B cell (primary cell): ENCODE measurements at regions not wholly inside any gene's neighbourhood (a gene's known extent, or its start where the extent isn't known, plus 50 kb on each side); places are given as distances from the start of the nearest gene placed in this dataset.

Source experiments
- ATAC-seq: fragments of 200-7000 bp; cut with Tn5 transposase; one replicate; pipeline ENCODE4 v1.10.0; 2021; ENCODE audit warnings: low read depth, mild to moderate bottlenecking, moderate number of reproducible peaks, moderate library complexity
- CTCF ChIA-PET: fragments of 350-600 bp; sonication (Branson Sonifier 250); formaldehyde crosslinking; loops from one replicate; lab custom pipeline; 2021; ENCODE audit warnings: antibody characterized with exemption, inconsistent platforms; lab: Charles Lee
- POLR2A ChIA-PET: fragments of 350-600 bp; sonication (Branson Sonifier 250); formaldehyde crosslinking; loops from one replicate; lab custom pipeline; 2021; ENCODE audit warnings: antibody characterized with exemption; lab: Charles Lee
- DNase-seq: peaks from one replicate; pipeline ENCODE4 v3.0.0; 2013
- H2AFZ ChIP-seq: 2 replicates; pipeline ENCODE4 v1.6.1; 2012; ENCODE audit warnings: mild to moderate bottlenecking, low read depth, low read length; ENCODE audit not compliant: insufficient read depth, poor library complexity, severe bottlenecking
- H3K27ac ChIP-seq, 2 donors: 1 replicate in 1 of 2; 2 replicates in 1 of 2; pipeline ENCODE4 v1.5.1; 2012 to 2013; ENCODE audit warnings: low read length in 2 of 2, mild to moderate bottlenecking in 2 of 2, moderate library complexity in 1 of 2
- H3K27me3 ChIP-seq, 4 experiments: fragments of 200-600 bp in 1 of 4; sonication (generic) in 1 of 4; replicated peaks in 1 of 4; 1 replicate in 2 of 4; 2 replicates in 2 of 4; pipeline versions ENCODE4 v1.6.1 to v1.7.0; 2013 to 2016; ENCODE audit warnings: low read length in 3 of 4, mild to moderate bottlenecking in 2 of 4, mixed read lengths in 1 of 4, moderate library complexity in 1 of 4; ENCODE audit not compliant: insufficient read depth in 4 of 4, control insufficient read depth in 3 of 4; ENCODE audit errors: control extremely low read depth in 1 of 4
- H3K36me3 ChIP-seq, 2 experiments: replicated peaks in 1 of 2; 1 replicate in 1 of 2; 2 replicates in 1 of 2; pipeline versions ENCODE4 v1.6.1 to v1.7.1; 2013; ENCODE audit warnings: low read length in 1 of 2; ENCODE audit not compliant: insufficient read depth in 2 of 2, control insufficient read depth in 1 of 2; ENCODE audit errors: control extremely low read depth in 1 of 2, extremely low read depth in 1 of 2
- H3K4me1 ChIP-seq, 2 donors: fragments of 200-600 bp in 1 of 2; sonication (generic) in 1 of 2; 1 replicate in 1 of 2; 2 replicates in 1 of 2; pipeline versions ENCODE4 v1.5.1 to v1.6.1; 2013 to 2017; ENCODE audit warnings: low read length in 2 of 2; ENCODE audit not compliant: control insufficient read depth in 2 of 2, insufficient read depth in 2 of 2
- H3K4me2 ChIP-seq: replicated peaks from 2 replicates; pipeline ENCODE3; 2012; ENCODE audit warnings: mild to moderate bottlenecking, low read depth, low read length; ENCODE audit not compliant: poor library complexity, severe bottlenecking
- H3K4me3 ChIP-seq, 5 experiments: fragments of 200-600 bp in 1 of 5; sonication (generic) in 1 of 5; 1 replicate in 3 of 5; 2 replicates in 2 of 5; pipeline versions ENCODE4 v1.5.1 to v1.7.0; 2011 to 2016; ENCODE audit warnings: low read length in 4 of 5, mild to moderate bottlenecking in 4 of 5, low read depth in 2 of 5, control low read depth in 1 of 5, moderate library complexity in 1 of 5; ENCODE audit not compliant: insufficient read depth in 1 of 5; ENCODE audit errors: control extremely low read depth in 1 of 5, extremely low read depth in 1 of 5
- H3K79me2 ChIP-seq: fragments of 200-600 bp; sonication (generic); one replicate; pipeline ENCODE4 v1.6.0; 2016; ENCODE audit warnings: low read length; ENCODE audit not compliant: control insufficient read depth, insufficient read depth
- H3K9ac ChIP-seq: fragments of 200-600 bp; sonication (generic); 2 replicates; pipeline ENCODE4 v1.6.1; 2017; ENCODE audit warnings: mild to moderate bottlenecking, low read length, moderate library complexity
- H3K9me3 ChIP-seq, 3 donors: one replicate each; pipeline versions ENCODE4 v1.6.1 to v1.7.1; 2013; ENCODE audit warnings: low read length in 2 of 3; ENCODE audit not compliant: control insufficient read depth in 2 of 3, insufficient read depth in 1 of 3; ENCODE audit errors: control extremely low read depth in 1 of 3
- H4K20me1 ChIP-seq: 2 replicates; pipeline ENCODE4 v1.6.0; 2012; ENCODE audit warnings: mild to moderate bottlenecking, low read length; ENCODE audit not compliant: insufficient read depth, control insufficient read depth, poor library complexity, severe bottlenecking
- H3K27ac Mint-ChIP-seq: one replicate; pipeline ENCODE4 v1.8.0; 2021; ENCODE audit warnings: mixed read lengths
- H3K27me3 Mint-ChIP-seq: one replicate; pipeline ENCODE4 v1.8.0; 2021; ENCODE audit warnings: mixed read lengths
- H3K4me1 Mint-ChIP-seq: one replicate; pipeline ENCODE4 v1.8.0; 2021; ENCODE audit warnings: mixed read lengths
- H3K4me3 Mint-ChIP-seq: one replicate; pipeline ENCODE4 v1.8.0; 2021; ENCODE audit warnings: mixed read lengths
- H3K9me3 Mint-ChIP-seq: one replicate; pipeline ENCODE4 v1.8.0; 2022; ENCODE audit warnings: mixed read lengths; ENCODE audit not compliant: insufficient read depth
- EZH2 ChIP-seq: IDR thresholded peaks from 2 replicates; pipeline ENCODE4 v1.6.1; 2012; ENCODE audit warnings: borderline replicate concordance, low read depth, mild to moderate bottlenecking, moderate library complexity, low read length; ENCODE audit not compliant: insufficient read depth, poor library complexity, severe bottlenecking
- WGBS: methylation state at CpG from one replicate; pipeline ENCODE4 v1.1.5; 2013; ENCODE audit warnings: missing lambda C conversion rate; ENCODE audit not compliant: insufficient coverage; 5-methylcytosine and 5-hydroxymethylcytosine counted together
- intact Hi-C: fragments of 100-400 bp; cut with micrococcal nuclease; formaldehyde crosslinking; loops from one replicate; pipeline ENCODE4 v1.10.0; 2022
- TF ChIP-seq, protein P1 (sequence below): fragments of 200-600 bp; IDR thresholded peaks from one replicate; pipeline ENCODE4 v1.8.0; 2022; ENCODE audit warnings: antibody characterized with exemption, mild to moderate bottlenecking

DNA sequence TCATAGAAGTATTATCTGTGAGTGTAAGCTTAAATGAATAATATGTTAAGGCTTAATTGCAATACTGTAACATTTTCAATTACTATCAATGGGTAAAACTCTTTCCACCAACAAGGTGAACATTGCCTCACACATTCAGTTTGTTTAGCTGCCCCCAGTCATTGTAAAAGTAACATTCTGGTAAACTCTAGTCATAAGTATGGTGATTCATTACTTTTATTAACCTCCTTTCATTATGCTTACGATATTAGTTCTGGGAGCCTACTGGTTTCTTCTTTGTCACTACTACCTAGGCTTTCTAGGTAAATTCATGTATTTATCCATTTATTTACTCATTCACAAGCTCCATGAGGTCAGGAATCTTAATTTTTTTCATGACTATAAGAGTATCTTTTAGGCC is 412.8 kb upstream of the SLIT2 start:
- H3K27ac Mint-ChIP-seq = no peak overlapping the region
- POLR2A ChIA-PET = no interaction called here

DNA sequence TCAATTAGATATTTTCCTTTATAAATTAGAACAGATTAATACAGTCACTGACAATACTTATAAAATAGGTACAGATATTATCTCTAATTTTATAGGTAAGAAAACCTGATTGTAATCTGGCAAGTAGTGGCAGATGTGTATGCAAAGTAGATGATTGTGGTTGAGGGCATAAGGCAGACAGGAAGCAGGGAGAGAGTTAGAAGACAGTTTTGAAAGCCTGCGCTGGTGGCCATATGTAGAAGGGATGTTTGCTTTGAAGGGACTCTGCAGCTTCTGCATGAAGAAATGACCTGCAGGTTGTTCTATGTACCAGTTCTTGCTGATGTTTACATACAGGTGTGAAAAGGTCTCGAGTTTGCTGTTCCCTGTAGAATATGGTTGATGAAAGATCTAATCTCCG is 416.3 kb upstream of the SLIT2 start:
- Mint-ChIP-seq H3K9me3 (peaks cover 2% of the 10 kb centered on the region), H3K27me3 (no peaks in the 10 kb centered on the region), H3K27ac (no peak overlapping the region), H3K4me3 (no peak overlapping the region), H3K4me1 (no peaks in the 10 kb centered on the region)
- no peaks in the 10 kb centered on the region for H3K9me3 ChIP-seq
- no peak overlapping the region for H3K4me3 ChIP-seq
- H3K4me1 ChIP-seq = no peaks in the 10 kb centered on the region
- no peaks in the 10 kb centered on the region for H4K20me1 ChIP-seq
- ATAC-seq (no peak), DNase-seq (no peak)
- H2AFZ ChIP-seq = no peak overlapping the region
- H3K36me3 ChIP-seq = no peaks in the 10 kb centered on the region
- no peaks in the 10 kb centered on the region for H3K27me3 ChIP-seq
- POLR2A ChIA-PET = no interaction called here
- intact Hi-C loops = no loop called here
- no peak overlapping the region for H3K27ac ChIP-seq
- no peak for TF ChIP-seq EZH2
- TF ChIP-seq, protein P1, sequence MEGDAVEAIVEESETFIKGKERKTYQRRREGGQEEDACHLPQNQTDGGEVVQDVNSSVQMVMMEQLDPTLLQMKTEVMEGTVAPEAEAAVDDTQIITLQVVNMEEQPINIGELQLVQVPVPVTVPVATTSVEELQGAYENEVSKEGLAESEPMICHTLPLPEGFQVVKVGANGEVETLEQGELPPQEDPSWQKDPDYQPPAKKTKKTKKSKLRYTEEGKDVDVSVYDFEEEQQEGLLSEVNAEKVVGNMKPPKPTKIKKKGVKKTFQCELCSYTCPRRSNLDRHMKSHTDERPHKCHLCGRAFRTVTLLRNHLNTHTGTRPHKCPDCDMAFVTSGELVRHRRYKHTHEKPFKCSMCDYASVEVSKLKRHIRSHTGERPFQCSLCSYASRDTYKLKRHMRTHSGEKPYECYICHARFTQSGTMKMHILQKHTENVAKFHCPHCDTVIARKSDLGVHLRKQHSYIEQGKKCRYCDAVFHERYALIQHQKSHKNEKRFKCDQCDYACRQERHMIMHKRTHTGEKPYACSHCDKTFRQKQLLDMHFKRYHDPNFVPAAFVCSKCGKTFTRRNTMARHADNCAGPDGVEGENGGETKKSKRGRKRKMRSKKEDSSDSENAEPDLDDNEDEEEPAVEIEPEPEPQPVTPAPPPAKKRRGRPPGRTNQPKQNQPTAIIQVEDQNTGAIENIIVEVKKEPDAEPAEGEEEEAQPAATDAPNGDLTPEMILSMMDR = no peak
- 92% methylated on average over 1 of the region's 3 CpGs for WGBS
- CTCF ChIA-PET = no interaction called here
- H3K9ac ChIP-seq = no peak overlapping the region
- no peaks in the 10 kb centered on the region for H3K79me2 ChIP-seq
- H3K4me2 ChIP-seq = no peak overlapping the region

More for the DNA sequence above, 412.8 kb upstream of the SLIT2 start:
- no peaks in the 10 kb centered on the region for H3K4me1 Mint-ChIP-seq
- ATAC-seq (no peak), DNase-seq (no peak)
- Histone ChIP-seq H3K79me2 (no peaks in the 10 kb centered on the region), H3K36me3 (no peaks in the 10 kb centered on the region), H4K20me1 (no peaks in the 10 kb centered on the region), H3K27ac (no peak overlapping the region), H3K9me3 (no peaks in the 10 kb centered on the region), H3K4me3 (no peak overlapping the region), H3K4me1 (no peaks in the 10 kb centered on the region), H3K9ac (no peak overlapping the region), H3K4me2 (no peak overlapping the region), H2AFZ (no peak overlapping the region), H3K27me3 (no peaks in the 10 kb centered on the region)
- intact Hi-C loops = no loop called here
- CTCF ChIA-PET = no interaction called here
- WGBS = no CpG with 5 or more reads among the region's 1 CpG
- H3K4me3 Mint-ChIP-seq = no peak overlapping the region
- TF ChIP-seq, protein P1 = no peak
- no peak for TF ChIP-seq EZH2
- H3K9me3 Mint-ChIP-seq = peaks cover 2% of the 10 kb centered on the region
- H3K27me3 Mint-ChIP-seq = no peaks in the 10 kb centered on the region
